ENCODE measurements at regions not wholly inside any gene's neighbourhood (a gene's known extent, or its start where the extent isn't known, plus 50 kb on each side); places are given as distances from the start of the nearest gene placed in this dataset.

GRCh38 chr18:51878724-51879123 lies 461.3 kb upstream of the DCC start:
- no peak for DNase-seq

- DNase-seq = no peak
Measured at GRCh38 chr18:51879329-51879728, 460.7 kb upstream of the DCC start.

DNA sequence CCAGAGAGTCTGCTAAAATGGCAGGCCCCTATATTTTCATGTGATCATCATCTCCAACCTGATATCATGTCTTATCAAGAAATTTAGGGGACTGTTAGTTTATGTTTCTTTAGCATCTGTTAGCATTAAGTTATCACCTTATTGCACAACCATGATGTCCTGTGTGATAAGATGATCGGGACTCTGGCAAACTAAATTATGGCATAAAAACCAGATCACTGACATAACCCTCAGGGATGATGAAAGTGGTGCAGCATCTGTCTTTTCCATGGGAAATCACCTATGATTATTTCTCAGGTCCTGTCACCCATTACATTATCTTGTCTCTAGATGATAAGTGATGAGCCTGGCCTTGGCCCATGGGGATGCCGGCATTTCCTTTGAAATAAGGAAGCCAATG lies 458.6 kb upstream of the DCC start:
- DNase-seq = no peak

- DNase-seq = no peak
Measured at GRCh38 chr18:51884039-51884438, 456.0 kb upstream of the DCC start.

DNA sequence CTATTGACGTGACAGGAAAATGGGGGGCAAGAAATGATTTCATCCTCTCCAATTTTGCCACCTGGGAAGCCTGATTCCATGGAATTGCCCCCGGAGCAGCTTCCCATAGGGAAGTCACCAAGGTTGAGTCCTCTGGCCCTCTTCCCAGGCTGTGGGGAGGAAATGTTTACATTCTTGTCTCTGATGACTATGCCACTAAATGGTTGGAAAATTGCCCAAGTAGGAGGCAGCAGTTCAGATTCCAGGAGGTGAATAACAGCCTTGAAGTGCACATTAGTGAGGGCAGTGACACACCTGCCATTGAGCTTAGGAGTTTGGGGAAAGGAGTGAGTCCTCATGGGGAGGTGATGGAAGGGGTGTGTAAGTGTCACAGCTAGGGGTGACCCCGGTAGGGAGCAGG lies 449.2 kb upstream of the DCC start:
- no peak for DNase-seq

- no peak for DNase-seq
Measured at GRCh38 chr18:51891876-51892275, 448.1 kb upstream of the DCC start.

DNA sequence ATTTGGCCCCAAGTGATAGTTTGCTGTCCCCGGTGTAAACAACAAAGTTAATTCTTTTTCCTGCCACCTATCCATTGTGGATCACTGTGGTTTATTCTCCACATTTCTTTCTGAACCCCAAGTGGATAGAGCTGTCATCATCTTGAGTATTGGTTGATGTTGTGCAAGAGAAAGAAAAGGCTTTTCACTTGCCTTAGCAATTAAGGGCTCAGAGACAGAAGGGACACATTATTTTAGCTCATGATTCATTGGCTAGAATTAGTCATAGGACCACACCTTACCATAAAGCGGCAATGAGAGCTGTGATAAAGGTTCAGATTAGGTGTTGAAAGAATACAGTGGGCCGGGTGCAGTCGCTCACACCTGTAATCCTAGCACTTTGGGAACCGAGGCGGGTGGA lies 442.1 kb upstream of the DCC start:
- DNase-seq = no peak

DNA sequence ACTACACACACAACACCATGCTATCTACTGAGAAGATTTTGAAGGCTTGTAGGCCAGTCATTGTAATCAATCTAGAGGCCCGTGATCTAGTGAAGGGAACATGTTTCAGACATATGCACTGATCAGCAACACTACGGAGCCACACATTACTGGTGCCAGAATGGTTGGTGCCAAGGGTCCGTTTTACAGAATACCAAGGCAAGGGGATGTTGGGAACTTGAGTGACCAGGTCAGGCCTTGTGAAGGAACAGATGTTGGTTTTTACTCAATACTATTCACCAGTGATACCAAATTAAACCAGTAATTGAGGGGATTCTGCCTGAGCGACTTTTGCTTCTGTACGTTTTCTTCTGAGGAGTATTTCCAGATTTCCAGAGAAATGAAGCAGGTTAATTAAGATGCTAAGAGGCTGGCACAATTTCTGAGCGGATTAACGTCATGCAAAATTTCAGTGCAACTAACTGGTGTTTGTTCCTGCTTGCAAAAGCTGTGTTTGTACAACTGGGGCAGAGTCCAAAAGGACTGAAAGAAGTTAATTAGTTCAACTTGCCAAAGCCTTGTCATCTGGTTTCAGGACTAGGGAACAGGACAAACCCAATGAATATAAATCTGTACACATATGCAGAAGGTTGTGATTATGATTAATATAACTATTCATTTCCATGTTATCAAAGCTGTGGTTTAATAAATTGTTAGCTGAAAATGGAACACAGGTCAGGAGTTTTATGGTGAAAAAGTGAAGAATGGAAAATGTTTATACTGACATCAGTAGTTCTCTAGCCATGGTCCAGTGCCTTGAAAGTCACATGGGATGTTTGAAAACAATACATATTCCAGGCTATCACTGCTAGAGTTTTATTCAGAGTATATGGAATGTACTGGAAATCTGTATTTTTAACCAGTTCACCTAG lies 432.1 kb upstream of the DCC start:
- DNase-seq = no peak

DNA sequence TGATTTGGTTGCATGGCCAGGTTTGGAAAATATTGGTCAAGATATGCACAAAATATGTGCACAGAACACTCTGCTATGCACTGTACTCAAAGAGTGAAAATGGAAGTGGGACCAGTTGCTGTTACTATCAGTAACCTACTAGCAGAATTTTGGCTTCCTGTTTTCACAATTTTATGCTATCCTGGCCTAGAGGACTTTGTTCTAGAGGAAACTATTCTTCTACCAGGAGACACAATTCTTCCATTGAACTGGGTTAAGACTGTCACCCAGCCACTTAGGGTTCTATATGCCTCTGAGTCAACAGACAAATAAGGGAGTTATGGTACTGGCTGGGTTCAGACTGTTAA lies 431.4 kb upstream of the DCC start:
- no peak for DNase-seq

DNA sequence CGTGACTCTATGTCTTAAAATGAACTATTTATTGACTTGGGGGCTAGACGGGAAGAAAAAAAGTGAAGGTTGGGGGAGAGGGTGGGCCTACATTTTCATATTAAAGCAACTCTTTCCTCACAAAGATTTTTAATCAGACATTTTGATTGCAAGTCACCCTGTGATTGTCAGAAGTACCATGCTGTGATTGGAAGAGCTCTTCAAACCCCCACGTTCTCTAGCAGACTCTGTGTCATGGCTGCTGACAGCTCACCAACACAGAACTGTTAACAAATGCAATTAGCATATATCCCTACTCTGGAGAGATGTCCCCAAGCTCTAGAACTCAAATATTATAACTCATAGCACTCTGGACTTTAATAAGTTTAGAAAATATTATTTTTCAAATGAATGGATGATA lies 428.4 kb upstream of the DCC start:
- DNase-seq = no peak

DNA sequence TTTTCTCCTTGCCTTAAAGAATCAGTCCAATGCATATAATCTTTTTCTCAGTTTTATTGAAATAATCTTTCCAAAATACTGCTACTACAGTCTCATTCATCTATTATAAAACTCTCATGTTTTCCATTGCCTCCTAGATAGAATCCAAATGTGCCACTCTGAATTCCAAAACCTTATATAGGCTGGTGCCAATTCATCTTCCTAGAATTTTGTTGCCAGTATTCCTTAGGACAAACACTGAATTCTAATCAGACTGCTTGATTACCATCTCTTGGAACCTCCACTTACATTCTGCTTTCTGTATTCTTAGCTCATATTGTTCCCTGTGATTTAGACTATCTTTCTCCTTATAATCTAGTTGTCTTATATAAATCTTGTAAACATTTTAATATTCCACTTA lies 427.6 kb upstream of the DCC start:
- no peak for DNase-seq

GRCh38 chr18:51915176-51915575 lies 424.8 kb upstream of the DCC start:
- DNase-seq = no peak

- DNase-seq = no peak
Measured at GRCh38 chr18:51921862-51922261, 418.1 kb upstream of the DCC start.

- no peak for DNase-seq
Measured at GRCh38 chr18:51933903-51934302, 406.1 kb upstream of the DCC start.

- DNase-seq = no peak
Measured at GRCh38 chr18:51936115-51936514, 403.9 kb upstream of the DCC start.

DNA sequence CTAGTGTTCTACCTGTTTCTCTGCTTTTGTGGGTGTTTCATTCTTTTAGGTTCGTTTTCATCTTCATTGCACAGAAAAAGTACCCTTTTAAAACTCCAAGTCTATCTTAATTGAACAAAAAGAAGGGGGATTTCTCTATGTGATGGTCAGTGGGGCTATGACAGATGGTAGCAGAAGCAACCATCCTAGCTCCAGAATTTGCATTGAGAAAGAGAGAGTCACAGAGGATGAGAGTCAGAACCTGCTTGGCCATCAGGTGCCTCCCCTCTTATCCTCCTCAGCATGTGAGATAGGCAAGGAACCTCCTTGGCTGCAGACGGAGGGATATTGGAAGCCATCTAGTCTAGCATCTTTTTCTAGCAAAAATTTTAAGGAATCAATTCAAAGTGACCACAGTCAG lies 398.0 kb upstream of the DCC start:
- no peak for DNase-seq

DNA sequence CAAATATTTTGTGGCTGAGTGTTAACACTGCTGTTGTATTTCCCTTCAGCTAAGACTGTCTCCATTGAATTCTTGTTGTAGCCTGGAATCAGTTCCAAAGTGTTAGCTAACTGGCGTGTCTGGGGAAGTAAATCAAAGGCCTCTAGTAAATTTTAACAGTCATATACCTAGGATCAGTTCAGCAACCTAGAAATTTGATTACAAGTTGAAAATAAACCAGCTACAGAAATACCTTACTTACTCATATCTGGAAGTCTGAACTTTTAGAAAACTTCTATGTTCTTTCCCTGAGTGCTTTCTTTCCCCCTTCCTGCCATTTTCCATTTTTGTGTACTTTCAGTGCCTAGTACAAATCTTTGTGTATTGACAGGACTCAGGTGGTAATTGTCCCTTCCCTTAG lies 396.7 kb upstream of the DCC start:
- no peak for DNase-seq

DNA sequence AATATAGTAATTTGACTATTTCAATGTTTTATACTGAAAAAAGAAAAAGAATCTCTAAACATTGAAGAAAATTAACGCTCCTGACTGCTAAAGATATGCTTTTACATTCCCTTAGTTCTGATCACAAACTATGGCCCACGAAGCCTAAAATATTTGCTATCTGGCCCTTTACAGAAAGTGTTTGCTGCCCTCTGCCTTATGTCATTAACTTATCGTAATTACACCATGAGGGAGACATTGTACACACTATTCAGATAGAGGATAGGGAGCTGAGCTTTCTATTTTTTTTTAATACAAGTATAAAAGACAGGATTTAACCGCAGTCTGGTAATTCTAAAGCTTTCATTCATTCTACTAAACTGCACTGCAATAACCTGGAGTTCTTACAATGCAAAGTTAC lies 393.1 kb upstream of the DCC start:
- no peak for DNase-seq

DNA sequence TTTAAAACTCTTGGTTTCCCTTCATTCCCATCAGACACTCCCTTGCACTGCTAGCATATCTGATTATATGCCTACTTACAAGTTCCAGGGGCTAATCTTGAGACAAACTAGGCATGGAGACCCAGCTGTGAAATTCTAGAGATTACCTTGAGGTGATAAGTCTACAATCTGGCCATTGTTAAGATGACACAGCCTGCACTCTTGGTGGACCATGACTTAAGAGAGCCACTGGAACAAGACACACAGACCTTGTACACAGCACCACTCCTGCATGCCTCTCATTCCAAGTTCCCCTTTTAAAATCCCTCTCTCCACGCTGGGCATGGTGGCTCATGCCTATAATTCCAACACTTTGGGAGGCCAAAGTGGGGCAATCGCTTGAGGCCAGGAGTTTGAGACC lies 387.2 kb upstream of the DCC start:
- DNase-seq = no peak

GRCh38 chr18:51953521-51953920 lies 386.5 kb upstream of the DCC start:
- DNase-seq = no peak

DNA sequence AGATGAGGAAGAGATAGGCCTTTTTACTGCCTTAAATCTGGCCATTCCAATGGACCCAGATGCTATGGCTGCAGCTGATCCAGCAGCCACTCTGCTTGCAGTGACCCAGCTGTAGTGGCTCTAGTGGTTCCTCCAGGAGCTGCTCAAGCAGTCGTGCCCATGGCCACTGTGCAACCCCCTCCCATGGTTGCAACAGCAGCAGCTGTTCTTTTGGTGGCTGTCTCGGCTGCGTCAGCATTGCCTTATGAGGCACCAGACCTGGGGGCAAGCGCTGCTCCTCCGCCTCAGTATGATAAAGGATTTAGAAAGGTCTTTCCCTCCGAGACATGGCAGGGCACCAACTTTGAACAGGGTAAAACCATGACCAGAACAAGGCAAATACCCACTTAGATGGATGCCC lies 384.9 kb upstream of the DCC start:
- no peak for DNase-seq

DNA sequence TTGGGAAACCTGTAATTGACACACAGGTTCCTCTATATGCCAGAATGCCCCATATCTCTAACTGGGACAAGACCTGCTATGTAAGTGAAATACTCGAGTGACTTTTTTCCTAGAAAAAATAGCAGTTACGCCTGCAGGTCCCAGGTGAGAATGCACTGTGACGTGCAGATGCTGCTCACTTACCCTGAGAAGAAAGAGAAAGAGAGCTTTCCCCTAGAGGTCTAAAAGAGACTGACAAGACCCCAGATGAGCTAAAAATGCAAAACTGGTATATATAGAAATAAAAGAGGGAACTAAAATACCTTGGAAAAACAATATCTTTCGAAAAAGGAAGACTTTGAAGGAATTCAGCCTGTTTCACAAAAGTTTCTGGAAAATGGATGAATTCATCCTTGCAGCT lies 383.0 kb upstream of the DCC start:
- no peak for DNase-seq

- DNase-seq = no peak
Measured at GRCh38 chr18:51980101-51980500, 359.9 kb upstream of the DCC start.

GRCh38 chr18:51988277-51988676 lies 351.7 kb upstream of the DCC start:
- DNase-seq = no peak

DNA sequence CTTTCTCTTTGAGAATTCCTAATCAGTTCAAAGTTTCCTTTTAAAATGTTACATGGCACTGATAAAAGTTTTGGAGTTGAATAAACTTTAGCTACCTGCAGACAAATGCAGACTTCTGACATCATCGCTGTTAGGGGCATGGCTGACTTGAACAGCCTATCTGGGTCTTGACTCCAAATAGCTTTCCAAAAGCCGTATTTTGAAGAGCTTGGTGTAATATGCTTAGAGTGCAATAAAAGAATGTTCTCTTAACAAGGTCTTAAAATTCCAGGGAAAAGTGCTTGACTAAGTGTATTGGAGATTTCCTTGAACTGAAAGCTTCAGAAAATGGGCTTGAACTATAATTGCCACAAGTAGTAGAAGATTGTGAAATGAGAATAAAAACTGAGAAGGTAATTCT lies 342.9 kb upstream of the DCC start:
- DNase-seq = no peak
